WTC11 (cell line): ENCODE measurements at regions not wholly inside any gene's neighbourhood (a gene's known extent, or its start where the extent isn't known, plus 50 kb on each side); places are given as distances from the start of the nearest gene placed in this dataset.

Source experiments
- ATAC-seq: fragments of 200-7000 bp; cut with Tn5 transposase; 2 replicates; pipeline ENCODE4 v1.10.0; 2021; ENCODE audit warnings: mild to moderate bottlenecking, moderate library complexity
- CTCF ChIA-PET: fragments of 300-600 bp; sonication (Branson Sonifier 250); formaldehyde crosslinking; loops from one replicate; lab custom pipeline; 2021; ENCODE audit warnings: antibody characterized with exemption; lab: Charles Lee
- POLR2A ChIA-PET: fragments of 350-600 bp; sonication (Branson Sonifier 250); formaldehyde crosslinking; loops from one replicate; lab custom pipeline; 2021; ENCODE audit warnings: antibody characterized with exemption; lab: Charles Lee
- DNase-seq: peaks from one replicate; pipeline ENCODE4 v3.0.0; 2021; ENCODE audit warnings: low spot score
- H3K27ac Mint-ChIP-seq: 2 replicates; pipeline ENCODE4 v1.8.0; 2021; ENCODE audit warnings: mixed read lengths
- H3K27me3 Mint-ChIP-seq: 2 replicates; pipeline ENCODE4 v1.8.0; 2021; ENCODE audit warnings: low read depth, mild to moderate bottlenecking, moderate library complexity, mixed read lengths
- H3K36me3 Mint-ChIP-seq: 2 replicates; pipeline ENCODE4 v1.8.0; 2021; ENCODE audit warnings: mixed read lengths
- H3K4me1 Mint-ChIP-seq: 2 replicates; pipeline ENCODE4 v1.8.0; 2022; ENCODE audit warnings: mixed read lengths
- H3K4me3 Mint-ChIP-seq: 2 replicates; pipeline ENCODE4 v1.8.0; 2021; ENCODE audit warnings: mild to moderate bottlenecking, moderate library complexity, mixed read lengths
- H3K9me3 Mint-ChIP-seq: 2 replicates; pipeline ENCODE4 v1.8.0; 2021; ENCODE audit warnings: mixed read lengths
- CREB1 ChIP-seq: sonication (generic); formaldehyde crosslinking; IDR thresholded peaks from 2 replicates; pipeline ENCODE4 v1.8.0; 2023; ENCODE audit warnings: mild to moderate bottlenecking, missing genetic modification reagents
- IRF2 ChIP-seq: sonication (generic); formaldehyde crosslinking; IDR thresholded peaks from 2 replicates; pipeline ENCODE4 v1.8.0; 2022; ENCODE audit warnings: low read depth, missing genetic modification reagents, borderline replicate concordance
- ZNF219 ChIP-seq: sonication (generic); formaldehyde crosslinking; IDR thresholded peaks from 2 replicates; pipeline ENCODE4 v1.8.0; 2023; ENCODE audit warnings: missing genetic modification reagents, mild to moderate bottlenecking, borderline replicate concordance
- ZNF396 ChIP-seq: fragments of 250-450 bp; sonication (Bioruptor Pico); IDR thresholded peaks from 2 replicates; pipeline ENCODE4 v1.8.0; 2021; ENCODE audit warnings: mild to moderate bottlenecking, moderate library complexity, borderline replicate concordance
- ZNF416 ChIP-seq: fragments of 250-450 bp; sonication (Bioruptor Pico); IDR thresholded peaks from 2 replicates; pipeline ENCODE4 v1.9.0; 2021; ENCODE audit warnings: mild to moderate bottlenecking, inconsistent platforms
- ZNF423 ChIP-seq: fragments of 250-450 bp; sonication (Bioruptor Pico); IDR thresholded peaks from 2 replicates; pipeline ENCODE4 v2.1.2; 2022; ENCODE audit warnings: mild to moderate bottlenecking, moderate library complexity
- TF ChIP-seq, protein P1 (sequence below): sonication (generic); formaldehyde crosslinking; IDR thresholded peaks from 2 replicates; pipeline ENCODE4 v1.8.1; 2022; ENCODE audit warnings: low read depth, missing genetic modification reagents, borderline replicate concordance
- TF ChIP-seq, protein P2 (sequence below): sonication (generic); formaldehyde crosslinking; IDR thresholded peaks from 2 replicates; pipeline ENCODE4 v1.8.0; 2023; ENCODE audit warnings: mild to moderate bottlenecking, missing genetic modification reagents
- TF ChIP-seq, protein P3 (sequence below): sonication (generic); formaldehyde crosslinking; IDR thresholded peaks from 2 replicates; pipeline ENCODE4 v1.8.1; 2022; ENCODE audit warnings: low read depth, mild to moderate bottlenecking, moderate library complexity, missing genetic modification reagents, borderline replicate concordance
- TF ChIP-seq, protein P4 (sequence below): sonication (generic); formaldehyde crosslinking; conservative IDR thresholded peaks from 2 replicates; pipeline ENCODE4 v1.8.1; 2022; ENCODE audit warnings: mild to moderate bottlenecking, missing genetic modification reagents
- TF ChIP-seq, protein P5 (sequence below): fragments of 250-450 bp; sonication (Bioruptor Pico); IDR thresholded peaks from 2 replicates; pipeline ENCODE4 v1.9.0; 2021; ENCODE audit warnings: mild to moderate bottlenecking, borderline replicate concordance

DNA sequence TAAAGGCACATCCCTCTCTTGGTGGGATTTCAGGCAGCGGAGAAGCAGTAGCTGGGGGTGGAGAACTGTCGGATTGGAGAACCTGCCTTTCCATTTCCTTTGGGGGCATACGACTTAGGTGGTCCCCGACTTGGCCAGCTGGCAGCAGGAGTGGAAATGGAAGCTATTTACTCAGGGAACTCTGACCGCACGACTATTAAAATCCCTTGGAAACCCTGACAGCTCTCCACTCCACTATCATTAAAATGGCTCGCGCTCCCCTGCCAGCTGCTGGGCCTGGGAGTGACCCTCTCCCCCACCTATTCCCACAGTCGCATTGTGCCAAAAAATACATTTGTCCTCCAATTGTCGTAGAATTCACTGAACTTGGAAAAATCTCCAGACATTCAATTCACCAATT, 77.7 kb upstream of the APCDD1 start:
- Mint-ChIP-seq H3K4me1 (peaks cover 28% of the 10 kb centered on the region), H3K27ac (no peak overlapping the region), H3K36me3 (no peaks in the 10 kb centered on the region), H3K27me3 (peaks cover 11% of the 10 kb centered on the region), H3K4me3 (no peak overlapping the region), H3K9me3 (0 out of 2 replicates have a peak, but pooled peaks cover 3% of the 10 kb centered on the region)
- ChIA-PET POLR2A (no interaction called here), CTCF (no interaction called here)
- no peak for ATAC-seq
- DNase-seq: no peak
- TF ChIP-seq, protein P1, sequence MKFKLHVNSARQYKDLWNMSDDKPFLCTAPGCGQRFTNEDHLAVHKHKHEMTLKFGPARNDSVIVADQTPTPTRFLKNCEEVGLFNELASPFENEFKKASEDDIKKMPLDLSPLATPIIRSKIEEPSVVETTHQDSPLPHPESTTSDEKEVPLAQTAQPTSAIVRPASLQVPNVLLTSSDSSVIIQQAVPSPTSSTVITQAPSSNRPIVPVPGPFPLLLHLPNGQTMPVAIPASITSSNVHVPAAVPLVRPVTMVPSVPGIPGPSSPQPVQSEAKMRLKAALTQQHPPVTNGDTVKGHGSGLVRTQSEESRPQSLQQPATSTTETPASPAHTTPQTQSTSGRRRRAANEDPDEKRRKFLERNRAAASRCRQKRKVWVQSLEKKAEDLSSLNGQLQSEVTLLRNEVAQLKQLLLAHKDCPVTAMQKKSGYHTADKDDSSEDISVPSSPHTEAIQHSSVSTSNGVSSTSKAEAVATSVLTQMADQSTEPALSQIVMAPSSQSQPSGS (CRISPR knock-in tag): no peak
- TF ChIP-seq CREB1 (CRISPR knock-in tag) (no peak), IRF2 (CRISPR knock-in tag) (no peak), ZNF416 (no peak), ZNF396 (CRISPR knock-in tag) (no peak)
- TF ChIP-seq, protein P2, sequence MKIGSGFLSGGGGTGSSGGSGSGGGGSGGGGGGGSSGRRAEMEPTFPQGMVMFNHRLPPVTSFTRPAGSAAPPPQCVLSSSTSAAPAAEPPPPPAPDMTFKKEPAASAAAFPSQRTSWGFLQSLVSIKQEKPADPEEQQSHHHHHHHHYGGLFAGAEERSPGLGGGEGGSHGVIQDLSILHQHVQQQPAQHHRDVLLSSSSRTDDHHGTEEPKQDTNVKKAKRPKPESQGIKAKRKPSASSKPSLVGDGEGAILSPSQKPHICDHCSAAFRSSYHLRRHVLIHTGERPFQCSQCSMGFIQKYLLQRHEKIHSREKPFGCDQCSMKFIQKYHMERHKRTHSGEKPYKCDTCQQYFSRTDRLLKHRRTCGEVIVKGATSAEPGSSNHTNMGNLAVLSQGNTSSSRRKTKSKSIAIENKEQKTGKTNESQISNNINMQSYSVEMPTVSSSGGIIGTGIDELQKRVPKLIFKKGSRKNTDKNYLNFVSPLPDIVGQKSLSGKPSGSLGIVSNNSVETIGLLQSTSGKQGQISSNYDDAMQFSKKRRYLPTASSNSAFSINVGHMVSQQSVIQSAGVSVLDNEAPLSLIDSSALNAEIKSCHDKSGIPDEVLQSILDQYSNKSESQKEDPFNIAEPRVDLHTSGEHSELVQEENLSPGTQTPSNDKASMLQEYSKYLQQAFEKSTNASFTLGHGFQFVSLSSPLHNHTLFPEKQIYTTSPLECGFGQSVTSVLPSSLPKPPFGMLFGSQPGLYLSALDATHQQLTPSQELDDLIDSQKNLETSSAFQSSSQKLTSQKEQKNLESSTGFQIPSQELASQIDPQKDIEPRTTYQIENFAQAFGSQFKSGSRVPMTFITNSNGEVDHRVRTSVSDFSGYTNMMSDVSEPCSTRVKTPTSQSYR (CRISPR knock-in tag): no peak

DNA sequence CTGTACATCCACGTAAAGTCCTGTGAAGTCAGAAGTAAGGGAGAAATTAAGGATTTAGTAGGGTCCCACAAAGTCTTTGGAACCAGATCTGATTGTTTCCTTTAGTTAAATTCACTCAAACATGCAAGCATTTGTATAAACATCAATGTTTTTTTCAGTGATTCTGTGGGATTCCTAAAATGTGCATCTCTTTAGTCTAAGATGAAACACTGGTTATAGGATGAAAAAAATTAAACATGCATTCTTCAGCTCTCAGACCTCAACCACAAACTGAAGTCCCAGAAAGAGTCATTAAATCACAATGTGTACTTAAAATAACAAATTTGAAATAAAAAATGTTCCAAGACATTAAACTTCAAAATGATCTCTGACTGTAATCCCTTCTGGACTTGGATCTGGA, 76.5 kb upstream of the APCDD1 start:
- DNase-seq: no peak
- Mint-ChIP-seq H3K4me3 (no peak overlapping the region), H3K4me1 (peaks cover 27% of the 10 kb centered on the region), H3K27ac (no peak overlapping the region), H3K36me3 (no peaks in the 10 kb centered on the region), H3K9me3 (peaks cover 6% of the 10 kb centered on the region; the same call in 1 of the 2 replicates), H3K27me3 (peaks cover 8% of the 10 kb centered on the region)
- ATAC-seq: no peak
- TF ChIP-seq, protein P3, sequence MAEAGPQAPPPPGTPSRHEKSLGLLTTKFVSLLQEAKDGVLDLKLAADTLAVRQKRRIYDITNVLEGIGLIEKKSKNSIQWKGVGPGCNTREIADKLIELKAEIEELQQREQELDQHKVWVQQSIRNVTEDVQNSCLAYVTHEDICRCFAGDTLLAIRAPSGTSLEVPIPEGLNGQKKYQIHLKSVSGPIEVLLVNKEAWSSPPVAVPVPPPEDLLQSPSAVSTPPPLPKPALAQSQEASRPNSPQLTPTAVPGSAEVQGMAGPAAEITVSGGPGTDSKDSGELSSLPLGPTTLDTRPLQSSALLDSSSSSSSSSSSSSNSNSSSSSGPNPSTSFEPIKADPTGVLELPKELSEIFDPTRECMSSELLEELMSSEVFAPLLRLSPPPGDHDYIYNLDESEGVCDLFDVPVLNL (CRISPR knock-in tag): no peak
- TF ChIP-seq, protein P2 (CRISPR knock-in tag): no peak
- TF ChIP-seq ZNF219 (CRISPR knock-in tag): no peak
- no peak for TF ChIP-seq ZNF423 (CRISPR knock-in tag)
- TF ChIP-seq, protein P4, sequence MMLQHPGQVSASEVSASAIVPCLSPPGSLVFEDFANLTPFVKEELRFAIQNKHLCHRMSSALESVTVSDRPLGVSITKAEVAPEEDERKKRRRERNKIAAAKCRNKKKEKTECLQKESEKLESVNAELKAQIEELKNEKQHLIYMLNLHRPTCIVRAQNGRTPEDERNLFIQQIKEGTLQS (CRISPR knock-in tag): no peak
- TF ChIP-seq, protein P5, sequence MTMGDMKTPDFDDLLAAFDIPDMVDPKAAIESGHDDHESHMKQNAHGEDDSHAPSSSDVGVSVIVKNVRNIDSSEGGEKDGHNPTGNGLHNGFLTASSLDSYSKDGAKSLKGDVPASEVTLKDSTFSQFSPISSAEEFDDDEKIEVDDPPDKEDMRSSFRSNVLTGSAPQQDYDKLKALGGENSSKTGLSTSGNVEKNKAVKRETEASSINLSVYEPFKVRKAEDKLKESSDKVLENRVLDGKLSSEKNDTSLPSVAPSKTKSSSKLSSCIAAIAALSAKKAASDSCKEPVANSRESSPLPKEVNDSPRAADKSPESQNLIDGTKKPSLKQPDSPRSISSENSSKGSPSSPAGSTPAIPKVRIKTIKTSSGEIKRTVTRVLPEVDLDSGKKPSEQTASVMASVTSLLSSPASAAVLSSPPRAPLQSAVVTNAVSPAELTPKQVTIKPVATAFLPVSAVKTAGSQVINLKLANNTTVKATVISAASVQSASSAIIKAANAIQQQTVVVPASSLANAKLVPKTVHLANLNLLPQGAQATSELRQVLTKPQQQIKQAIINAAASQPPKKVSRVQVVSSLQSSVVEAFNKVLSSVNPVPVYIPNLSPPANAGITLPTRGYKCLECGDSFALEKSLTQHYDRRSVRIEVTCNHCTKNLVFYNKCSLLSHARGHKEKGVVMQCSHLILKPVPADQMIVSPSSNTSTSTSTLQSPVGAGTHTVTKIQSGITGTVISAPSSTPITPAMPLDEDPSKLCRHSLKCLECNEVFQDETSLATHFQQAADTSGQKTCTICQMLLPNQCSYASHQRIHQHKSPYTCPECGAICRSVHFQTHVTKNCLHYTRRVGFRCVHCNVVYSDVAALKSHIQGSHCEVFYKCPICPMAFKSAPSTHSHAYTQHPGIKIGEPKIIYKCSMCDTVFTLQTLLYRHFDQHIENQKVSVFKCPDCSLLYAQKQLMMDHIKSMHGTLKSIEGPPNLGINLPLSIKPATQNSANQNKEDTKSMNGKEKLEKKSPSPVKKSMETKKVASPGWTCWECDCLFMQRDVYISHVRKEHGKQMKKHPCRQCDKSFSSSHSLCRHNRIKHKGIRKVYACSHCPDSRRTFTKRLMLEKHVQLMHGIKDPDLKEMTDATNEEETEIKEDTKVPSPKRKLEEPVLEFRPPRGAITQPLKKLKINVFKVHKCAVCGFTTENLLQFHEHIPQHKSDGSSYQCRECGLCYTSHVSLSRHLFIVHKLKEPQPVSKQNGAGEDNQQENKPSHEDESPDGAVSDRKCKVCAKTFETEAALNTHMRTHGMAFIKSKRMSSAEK (CRISPR knock-in tag): no peak
- TF ChIP-seq CREB1 (CRISPR knock-in tag): no peak
- POLR2A ChIA-PET: no interaction called here
- CTCF ChIA-PET: no interaction called here
